C4-2B (cell line): ENCODE measurements at regions not wholly inside any gene's neighbourhood (a gene's known extent, or its start where the extent isn't known, plus 50 kb on each side); places are given as distances from the start of the nearest gene placed in this dataset.

ENCODE experiments used
- CTCF ChIP-seq: fragments of 450-650 bp; conservative IDR thresholded peaks from 2 replicates; pipeline ENCODE4 v1.5.1; 2017; ENCODE audit warnings: mild to moderate bottlenecking
- ZFX ChIP-seq: fragments of 450-650 bp; IDR thresholded peaks from 2 replicates; pipeline ENCODE4 v1.6.1; 2017

- TF ChIP-seq CTCF: no peak
- TF ChIP-seq ZFX: no peak
Measured at GRCh38 chr20:25858495-25859425, 162.1 kb upstream of the ZNF337 start.
